PC-3 (cell line): ENCODE measurements at regions not wholly inside any gene's neighbourhood (a gene's known extent, or its start where the extent isn't known, plus 50 kb on each side); places are given as distances from the start of the nearest gene placed in this dataset.

Source experiments
- EZH2 ChIP-seq: fragments of 300-600 bp; sonication (generic); IDR thresholded peaks from one replicate; pipeline ENCODE4 v1.6.1; 2017; ENCODE audit warnings: antibody characterized with exemption, mild to moderate bottlenecking, low read length; ENCODE audit not compliant: unreplicated experiment
- EZH2phosphoT487 ChIP-seq: fragments of 300-600 bp; sonication (generic); IDR thresholded peaks from 2 replicates; pipeline ENCODE4 v1.6.1; 2018; ENCODE audit warnings: mild to moderate bottlenecking, antibody characterized with exemption, low read length, borderline replicate concordance
- TF ChIP-seq, protein P1 (sequence below): fragments of 300-600 bp; sonication (generic); conservative IDR thresholded peaks from 2 replicates; pipeline ENCODE4 v1.5.1; 2017; ENCODE audit warnings: antibody characterized with exemption, low read depth, mild to moderate bottlenecking, low read length

DNA sequence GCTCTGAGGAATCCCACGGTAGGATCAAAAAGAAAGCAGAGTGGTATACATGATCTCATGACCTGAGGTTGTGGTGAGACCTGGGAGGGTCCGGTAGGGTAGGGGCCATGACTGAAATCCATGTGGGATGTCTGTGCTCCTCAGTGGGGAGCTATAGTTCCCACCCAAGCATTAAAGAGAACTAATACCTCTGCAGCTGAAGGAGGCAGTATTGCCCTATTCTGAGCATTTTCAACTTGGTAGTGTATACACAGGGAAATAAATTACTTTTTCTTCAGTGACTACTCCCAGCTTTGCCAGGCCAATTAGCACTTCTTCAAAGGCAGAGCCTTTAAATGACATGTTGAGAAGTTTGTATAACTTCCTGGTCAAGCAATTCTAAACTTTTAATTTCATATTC, 613.8 kb downstream of the KCNH5 start:
- TF ChIP-seq, protein P1, sequence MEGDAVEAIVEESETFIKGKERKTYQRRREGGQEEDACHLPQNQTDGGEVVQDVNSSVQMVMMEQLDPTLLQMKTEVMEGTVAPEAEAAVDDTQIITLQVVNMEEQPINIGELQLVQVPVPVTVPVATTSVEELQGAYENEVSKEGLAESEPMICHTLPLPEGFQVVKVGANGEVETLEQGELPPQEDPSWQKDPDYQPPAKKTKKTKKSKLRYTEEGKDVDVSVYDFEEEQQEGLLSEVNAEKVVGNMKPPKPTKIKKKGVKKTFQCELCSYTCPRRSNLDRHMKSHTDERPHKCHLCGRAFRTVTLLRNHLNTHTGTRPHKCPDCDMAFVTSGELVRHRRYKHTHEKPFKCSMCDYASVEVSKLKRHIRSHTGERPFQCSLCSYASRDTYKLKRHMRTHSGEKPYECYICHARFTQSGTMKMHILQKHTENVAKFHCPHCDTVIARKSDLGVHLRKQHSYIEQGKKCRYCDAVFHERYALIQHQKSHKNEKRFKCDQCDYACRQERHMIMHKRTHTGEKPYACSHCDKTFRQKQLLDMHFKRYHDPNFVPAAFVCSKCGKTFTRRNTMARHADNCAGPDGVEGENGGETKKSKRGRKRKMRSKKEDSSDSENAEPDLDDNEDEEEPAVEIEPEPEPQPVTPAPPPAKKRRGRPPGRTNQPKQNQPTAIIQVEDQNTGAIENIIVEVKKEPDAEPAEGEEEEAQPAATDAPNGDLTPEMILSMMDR = no peak
- TF ChIP-seq EZH2phosphoT487 (no peak), EZH2 (no peak)
